ENCODE measurements at regions not wholly inside any gene's neighbourhood (a gene's known extent, or its start where the extent isn't known, plus 50 kb on each side); places are given as distances from the start of the nearest gene placed in this dataset.
A peak's percentile ranks its signal among the peaks of the same experiment; 100 is the strongest.

GRCh38 chr13:62320129-62321108, 904.8 kb upstream of the PCDH20 start:
- no peak overlapping the region for H3K4me3 ChIP-seq (ENCODE audit: low read depth, low read length)
- peak; percentile 75 for DNase-seq (ENCODE audit: low read depth)
- TF ChIP-seq, protein P1, sequence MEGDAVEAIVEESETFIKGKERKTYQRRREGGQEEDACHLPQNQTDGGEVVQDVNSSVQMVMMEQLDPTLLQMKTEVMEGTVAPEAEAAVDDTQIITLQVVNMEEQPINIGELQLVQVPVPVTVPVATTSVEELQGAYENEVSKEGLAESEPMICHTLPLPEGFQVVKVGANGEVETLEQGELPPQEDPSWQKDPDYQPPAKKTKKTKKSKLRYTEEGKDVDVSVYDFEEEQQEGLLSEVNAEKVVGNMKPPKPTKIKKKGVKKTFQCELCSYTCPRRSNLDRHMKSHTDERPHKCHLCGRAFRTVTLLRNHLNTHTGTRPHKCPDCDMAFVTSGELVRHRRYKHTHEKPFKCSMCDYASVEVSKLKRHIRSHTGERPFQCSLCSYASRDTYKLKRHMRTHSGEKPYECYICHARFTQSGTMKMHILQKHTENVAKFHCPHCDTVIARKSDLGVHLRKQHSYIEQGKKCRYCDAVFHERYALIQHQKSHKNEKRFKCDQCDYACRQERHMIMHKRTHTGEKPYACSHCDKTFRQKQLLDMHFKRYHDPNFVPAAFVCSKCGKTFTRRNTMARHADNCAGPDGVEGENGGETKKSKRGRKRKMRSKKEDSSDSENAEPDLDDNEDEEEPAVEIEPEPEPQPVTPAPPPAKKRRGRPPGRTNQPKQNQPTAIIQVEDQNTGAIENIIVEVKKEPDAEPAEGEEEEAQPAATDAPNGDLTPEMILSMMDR (IDR thresholded peaks at IDR 0.05; ENCODE audit: insufficient read depth, low read depth, low read length, missing control alignments): peak; percentile 52

DNA sequence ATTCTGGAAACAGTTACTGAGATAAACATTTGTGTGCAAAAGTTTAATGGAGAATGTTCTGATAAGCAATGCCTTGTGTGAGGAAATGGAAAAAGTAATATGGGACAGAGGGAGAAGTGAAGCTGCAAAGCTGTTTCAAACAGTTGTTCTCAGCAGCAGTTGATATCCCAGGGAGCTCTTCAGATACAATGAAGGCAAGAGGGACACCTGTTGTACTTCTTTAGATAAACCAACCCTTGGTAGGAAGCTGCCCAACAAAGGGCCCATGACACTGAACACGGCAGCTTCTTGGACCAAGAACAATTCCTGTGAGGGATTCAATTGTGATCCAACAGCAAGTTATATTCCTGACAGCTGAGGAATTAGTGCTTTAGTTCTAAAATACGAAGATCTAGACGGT, 894.3 kb upstream of the PCDH20 start:
- no peak overlapping the region for H3K4me3 ChIP-seq (ENCODE audit: low read depth, low read length)
- no peak for DNase-seq (ENCODE audit: low read depth)
- TF ChIP-seq, protein P1 (IDR thresholded peaks at IDR 0.05; ENCODE audit: insufficient read depth, low read depth, low read length, missing control alignments): no peak

DNA sequence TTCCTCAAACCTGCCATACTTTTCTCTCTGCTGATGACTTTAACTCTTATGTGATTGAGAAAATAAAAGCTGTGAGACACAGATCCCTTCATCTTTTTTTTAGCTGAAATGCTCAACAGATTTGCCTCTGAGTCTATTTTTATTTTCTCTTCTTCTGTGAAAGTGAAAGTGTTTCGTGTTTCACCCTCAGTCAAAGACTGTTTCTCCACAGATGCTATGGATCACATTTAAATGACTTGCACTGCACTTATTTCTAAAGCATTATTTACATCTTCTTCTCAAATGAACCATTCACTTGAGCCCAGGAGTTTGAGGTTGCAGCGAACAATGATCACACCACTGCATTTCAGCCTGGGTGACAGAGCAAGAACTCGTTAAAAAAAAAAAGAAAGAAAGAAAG, 890.1 kb upstream of the PCDH20 start:
- peak overlapping the region; percentile 33 for H3K4me3 ChIP-seq (ENCODE audit: low read depth, low read length)
- peak; percentile 69 for DNase-seq (ENCODE audit: low read depth)
- TF ChIP-seq, protein P1 (IDR thresholded peaks at IDR 0.05; ENCODE audit: insufficient read depth, low read depth, low read length, missing control alignments): no peak

DNA sequence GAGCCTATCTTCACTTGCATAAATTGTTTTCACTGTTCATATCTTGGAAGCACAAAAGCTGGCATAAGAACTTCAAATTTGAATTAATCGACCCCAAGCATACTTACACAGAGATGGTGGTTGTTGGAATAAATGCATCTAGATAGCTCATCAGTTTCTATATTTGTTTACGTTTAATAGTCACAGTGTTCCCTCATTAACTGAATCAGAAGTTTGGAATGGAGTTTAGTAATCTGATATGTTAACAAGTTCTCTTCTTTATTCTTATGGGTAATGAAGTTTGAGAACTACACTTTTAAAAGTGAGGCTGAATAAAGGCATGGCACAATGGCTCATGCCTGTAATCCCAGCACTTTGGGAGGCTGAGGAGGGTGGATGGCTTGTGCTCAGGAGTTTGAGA, 886.7 kb upstream of the PCDH20 start:
- DNase-seq (ENCODE audit: low read depth): no peak
- H3K4me3 ChIP-seq (ENCODE audit: low read depth, low read length): no peak overlapping the region
- TF ChIP-seq, protein P1 (IDR thresholded peaks at IDR 0.05; ENCODE audit: insufficient read depth, low read depth, low read length, missing control alignments): no peak

DNA sequence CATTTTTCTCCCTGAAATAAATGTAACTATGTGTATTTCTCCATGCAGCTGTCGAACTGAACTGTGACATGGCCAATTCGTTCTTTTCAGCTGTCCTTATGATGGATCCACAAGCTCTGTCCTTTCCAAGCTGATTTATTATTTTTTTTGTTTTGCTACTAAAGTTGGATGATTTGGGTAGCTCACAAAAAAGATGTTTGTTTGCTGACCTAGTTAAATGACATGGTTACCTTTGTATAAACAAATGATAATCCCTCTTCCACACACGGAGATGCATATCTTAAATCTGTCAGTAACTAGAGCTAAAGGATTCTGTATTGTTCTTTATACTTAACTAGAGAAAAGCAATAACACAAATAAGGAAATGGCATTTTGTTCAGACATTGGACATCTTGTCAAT, 884.3 kb upstream of the PCDH20 start:
- no peak overlapping the region for H3K4me3 ChIP-seq (ENCODE audit: low read depth, low read length)
- DNase-seq (ENCODE audit: low read depth): no peak

DNA sequence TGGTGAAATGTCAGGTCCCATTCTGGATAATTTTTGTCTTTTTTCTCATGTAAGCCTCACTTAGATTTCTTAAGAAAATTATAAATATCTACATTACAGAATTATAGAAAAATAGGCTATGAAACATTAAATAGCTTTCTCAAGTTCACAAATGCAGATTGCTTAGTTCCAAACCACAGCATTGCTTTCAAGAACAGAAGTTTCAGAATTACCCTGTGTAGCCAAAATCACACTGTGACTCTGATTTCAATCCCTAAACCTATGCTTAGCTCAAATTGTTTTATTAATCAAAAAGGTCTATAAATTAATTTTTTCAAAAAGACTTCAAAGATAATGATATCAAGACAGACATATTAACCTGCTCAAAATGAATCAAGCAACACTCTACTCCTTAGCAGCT, 881.2 kb upstream of the PCDH20 start:
- TF ChIP-seq, protein P1 (IDR thresholded peaks at IDR 0.05; ENCODE audit: insufficient read depth, low read depth, low read length, missing control alignments): no peak
- DNase-seq (ENCODE audit: low read depth): no peak
- no peak overlapping the region for H3K4me3 ChIP-seq (ENCODE audit: low read depth, low read length)

More for the DNA sequence above, 884.3 kb upstream of the PCDH20 start:
- TF ChIP-seq, protein P1 (IDR thresholded peaks at IDR 0.05; ENCODE audit: insufficient read depth, low read depth, low read length, missing control alignments): no peak
